SK-N-SH treated with all-trans-retinoic acid at 6 μM for 48 hours (cell line): ENCODE measurements at regions not wholly inside any gene's neighbourhood (a gene's known extent, or its start where the extent isn't known, plus 50 kb on each side); places are given as distances from the start of the nearest gene placed in this dataset.

Experiments used
- ATAC-seq: fragments of 200-7000 bp; cut with Tn5 transposase; 3 replicates; pipeline ENCODE4 v1.9.1; 2020; ENCODE audit warnings: mild to moderate bottlenecking, moderate library complexity
- ARNTL ChIP-seq: fragments of 450-650 bp; formaldehyde crosslinking; IDR thresholded peaks from 2 replicates; pipeline ENCODE4 v1.5.0; 2020; ENCODE audit warnings: low read depth, mild to moderate bottlenecking, moderate library complexity, borderline replicate concordance
- BACH2 ChIP-seq: fragments of 250-450 bp; sonication (Bioruptor Pico); IDR thresholded peaks from 2 replicates; pipeline ENCODE4 v1.9.0; 2021; ENCODE audit warnings: mild to moderate bottlenecking, borderline replicate concordance
- CSDC2 ChIP-seq: fragments of 250-450 bp; sonication (Bioruptor Pico); IDR thresholded peaks from 2 replicates; pipeline ENCODE4 v1.5.0; 2020; ENCODE audit warnings: mild to moderate bottlenecking, moderate library complexity
- ESRRG ChIP-seq: fragments of 250-450 bp; sonication (Bioruptor Pico); IDR thresholded peaks from 2 replicates; pipeline ENCODE4 v1.6.1; 2021; ENCODE audit warnings: mild to moderate bottlenecking
- GLIS3 ChIP-seq: fragments of 250-450 bp; sonication (Bioruptor Pico); IDR thresholded peaks from 2 replicates; pipeline ENCODE4 v1.5.0; 2020; ENCODE audit warnings: mild to moderate bottlenecking, moderate library complexity
- ISL1 ChIP-seq: fragments of 250-450 bp; sonication (Bioruptor Pico); IDR thresholded peaks from 2 replicates; pipeline ENCODE4 v2.1.2; 2022; ENCODE audit warnings: mild to moderate bottlenecking, moderate library complexity
- OSR1 ChIP-seq: fragments of 250-450 bp; sonication (Bioruptor Pico); IDR thresholded peaks from 2 replicates; pipeline ENCODE4 v1.8.0; 2022; ENCODE audit warnings: moderate library complexity, mild to moderate bottlenecking, inconsistent platforms
- PPARA ChIP-seq: fragments of 250-450 bp; sonication (Bioruptor Pico); IDR thresholded peaks from 2 replicates; pipeline ENCODE4 v1.5.0; 2020; ENCODE audit warnings: mild to moderate bottlenecking, borderline replicate concordance
- RARB ChIP-seq: fragments of 250-450 bp; sonication (Bioruptor Pico); IDR thresholded peaks from 2 replicates; pipeline ENCODE4 v1.8.0; 2021; ENCODE audit warnings: mild to moderate bottlenecking, moderate library complexity
- SNAI2 ChIP-seq: fragments of 250-450 bp; sonication (Bioruptor Pico); IDR thresholded peaks from 2 replicates; pipeline ENCODE4 v1.5.0; 2020; ENCODE audit warnings: mild to moderate bottlenecking, moderate library complexity
- TCF4 ChIP-seq: fragments of 250-450 bp; sonication (Bioruptor Pico); IDR thresholded peaks from 2 replicates; pipeline ENCODE4 v1.8.0; 2021; ENCODE audit warnings: mild to moderate bottlenecking, moderate library complexity, borderline replicate concordance
- TOX ChIP-seq: fragments of 250-450 bp; sonication (Bioruptor Pico); IDR thresholded peaks from 2 replicates; pipeline ENCODE4 v1.8.0; 2021; ENCODE audit warnings: mild to moderate bottlenecking, moderate library complexity, borderline replicate concordance
- ZC3H10 ChIP-seq: fragments of 250-450 bp; sonication (Bioruptor Pico); IDR thresholded peaks from 2 replicates; pipeline ENCODE4 v1.5.1; 2021; ENCODE audit warnings: mild to moderate bottlenecking, moderate library complexity
- ZFP3 ChIP-seq: fragments of 250-450 bp; sonication (Bioruptor Pico); IDR thresholded peaks from 2 replicates; pipeline ENCODE4 v1.5.0; 2020; ENCODE audit warnings: mild to moderate bottlenecking, moderate library complexity
- ZFP30 ChIP-seq: fragments of 450-650 bp; formaldehyde crosslinking; IDR thresholded peaks from 2 replicates; pipeline ENCODE4 v1.5.0; 2022; ENCODE audit warnings: mild to moderate bottlenecking, moderate library complexity
- ZNF565 ChIP-seq: fragments of 450-650 bp; formaldehyde crosslinking; conservative IDR thresholded peaks from 2 replicates; pipeline ENCODE4 v1.5.0; 2020; ENCODE audit warnings: low read depth, mild to moderate bottlenecking, moderate library complexity
- ZNF70 ChIP-seq: fragments of 450-650 bp; formaldehyde crosslinking; IDR thresholded peaks from 2 replicates; pipeline ENCODE4 v1.5.0; 2020; ENCODE audit warnings: mild to moderate bottlenecking, moderate library complexity
- ZNF8 ChIP-seq: fragments of 450-650 bp; formaldehyde crosslinking; IDR thresholded peaks from 2 replicates; pipeline ENCODE4 v1.5.0; 2020; ENCODE audit warnings: mild to moderate bottlenecking, moderate library complexity
- TF ChIP-seq, protein P1 (sequence below): fragments of 250-450 bp; sonication (Bioruptor Pico); IDR thresholded peaks from 2 replicates; pipeline ENCODE4 v1.5.1; 2021; ENCODE audit warnings: mild to moderate bottlenecking, moderate library complexity
- TF ChIP-seq, protein P2 (sequence below): fragments of 250-450 bp; sonication (Bioruptor Pico); IDR thresholded peaks from 2 replicates; pipeline ENCODE4 v1.8.0; 2021; ENCODE audit warnings: low read depth, mild to moderate bottlenecking, moderate library complexity, borderline replicate concordance
- TF ChIP-seq, protein P3 (sequence below): fragments of 250-450 bp; sonication (Bioruptor Pico); IDR thresholded peaks from 2 replicates; pipeline ENCODE4 v1.8.0; 2020; ENCODE audit warnings: mild to moderate bottlenecking, moderate library complexity, borderline replicate concordance
- TF ChIP-seq, protein P4 (sequence below): fragments of 250-450 bp; sonication (Bioruptor Pico); IDR thresholded peaks from 2 replicates; pipeline ENCODE4 v1.5.1; 2020; ENCODE audit warnings: low read depth, mild to moderate bottlenecking, moderate library complexity

DNA sequence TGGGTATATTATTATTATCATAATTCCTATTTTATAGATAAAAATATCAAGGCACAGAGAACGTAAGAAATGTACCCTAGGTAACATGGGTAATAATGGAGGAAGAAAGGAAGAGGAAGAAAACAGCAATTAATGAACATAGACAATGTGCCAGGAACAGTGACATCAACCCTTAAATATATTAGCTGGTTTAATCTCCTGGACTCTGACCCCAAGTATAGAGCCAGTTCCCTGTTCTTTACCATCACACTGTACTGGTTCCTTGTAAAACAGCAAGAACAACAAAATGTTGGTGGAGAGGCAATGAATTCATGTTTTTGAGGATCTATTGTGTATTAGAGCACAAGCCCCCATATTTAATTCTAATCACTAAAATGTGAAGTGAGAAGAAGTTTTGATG lies 192.1 kb downstream of the SMC2 start (continued):
- no peak for TF ChIP-seq ESRRG (CRISPR knock-in tag)
- TF ChIP-seq ZC3H10 (CRISPR knock-in tag), result no peak
- TF ChIP-seq ZFP30 (CRISPR knock-in tag), result no peak
- no peak for TF ChIP-seq ZNF8
- TF ChIP-seq GLIS3 (CRISPR knock-in tag), result no peak

DNA sequence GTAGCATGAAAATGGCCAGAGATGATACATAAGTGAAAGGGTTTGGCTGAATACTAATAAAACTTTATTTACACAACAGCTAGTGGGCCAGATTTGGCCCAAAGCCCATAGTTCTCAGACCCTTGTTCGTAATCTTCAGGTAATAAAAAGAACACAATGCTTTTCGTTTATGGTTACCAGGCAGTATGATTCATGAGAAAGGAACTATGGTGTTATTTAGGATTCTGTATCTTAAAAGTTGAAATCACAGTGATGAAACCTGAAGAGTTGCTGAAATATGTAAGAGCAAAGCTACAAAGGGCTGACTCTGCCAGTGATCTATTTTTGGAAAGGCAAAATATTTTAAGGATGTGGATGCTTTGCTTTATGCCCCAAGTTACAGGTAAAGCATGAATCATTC lies 192.7 kb downstream of the SMC2 start:
- peak; percentile 35; the same call in 1 of the 2 replicates for TF ChIP-seq ISL1 (CRISPR knock-in tag)
- no peak for TF ChIP-seq ZNF70
- ATAC-seq, result peak; percentile 37; the same call in 2 of the 3 replicates

DNA sequence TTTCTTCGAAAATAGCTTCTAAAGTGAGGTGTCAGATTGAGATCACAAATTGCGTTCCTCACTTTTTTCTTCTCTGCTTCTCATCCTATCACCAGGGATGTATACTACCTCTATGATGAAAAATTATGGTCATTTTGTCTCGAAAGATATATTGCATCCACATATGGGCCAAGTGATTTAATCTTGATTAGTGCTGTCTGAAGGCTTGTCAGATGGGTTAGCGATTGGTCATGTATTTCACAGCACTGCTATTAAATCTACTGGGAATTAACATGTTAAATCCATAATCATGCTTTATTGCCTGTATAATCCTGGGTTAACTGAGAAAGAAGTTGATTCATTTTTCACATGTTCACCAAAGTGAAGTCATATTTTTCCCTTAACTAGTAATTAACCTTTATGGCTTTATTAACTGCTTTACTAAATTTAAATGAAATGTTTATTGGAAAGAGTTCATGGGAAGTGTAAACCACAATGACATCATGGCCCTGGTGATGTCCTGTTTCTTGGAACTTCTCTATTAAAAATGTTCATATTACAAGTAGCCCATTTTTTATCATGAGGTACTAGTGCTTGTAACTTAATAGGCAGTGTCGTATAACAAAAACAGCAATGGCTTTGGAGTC lies 193.3 kb downstream of the SMC2 start:
- no peak for TF ChIP-seq ZFP3
- TF ChIP-seq TOX (CRISPR knock-in tag), result no peak; the same call in 1 of the 2 replicates
- TF ChIP-seq CSDC2 (CRISPR knock-in tag), result no peak
- no peak for TF ChIP-seq ARNTL
- TF ChIP-seq, protein P1, sequence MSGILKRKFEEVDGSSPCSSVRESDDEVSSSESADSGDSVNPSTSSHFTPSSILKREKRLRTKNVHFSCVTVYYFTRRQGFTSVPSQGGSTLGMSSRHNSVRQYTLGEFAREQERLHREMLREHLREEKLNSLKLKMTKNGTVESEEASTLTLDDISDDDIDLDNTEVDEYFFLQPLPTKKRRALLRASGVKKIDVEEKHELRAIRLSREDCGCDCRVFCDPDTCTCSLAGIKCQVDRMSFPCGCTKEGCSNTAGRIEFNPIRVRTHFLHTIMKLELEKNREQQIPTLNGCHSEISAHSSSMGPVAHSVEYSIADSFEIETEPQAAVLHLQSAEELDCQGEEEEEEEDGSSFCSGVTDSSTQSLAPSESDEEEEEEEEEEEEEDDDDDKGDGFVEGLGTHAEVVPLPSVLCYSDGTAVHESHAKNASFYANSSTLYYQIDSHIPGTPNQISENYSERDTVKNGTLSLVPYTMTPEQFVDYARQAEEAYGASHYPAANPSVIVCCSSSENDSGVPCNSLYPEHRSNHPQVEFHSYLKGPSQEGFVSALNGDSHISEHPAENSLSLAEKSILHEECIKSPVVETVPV (CRISPR knock-in tag), result no peak
- no peak for TF ChIP-seq BACH2 (CRISPR knock-in tag)
- no peak; the same call in none of the 2 replicates for TF ChIP-seq ZC3H10 (CRISPR knock-in tag)
- no peak for TF ChIP-seq ZNF565 (CRISPR knock-in tag)
- TF ChIP-seq, protein P2, sequence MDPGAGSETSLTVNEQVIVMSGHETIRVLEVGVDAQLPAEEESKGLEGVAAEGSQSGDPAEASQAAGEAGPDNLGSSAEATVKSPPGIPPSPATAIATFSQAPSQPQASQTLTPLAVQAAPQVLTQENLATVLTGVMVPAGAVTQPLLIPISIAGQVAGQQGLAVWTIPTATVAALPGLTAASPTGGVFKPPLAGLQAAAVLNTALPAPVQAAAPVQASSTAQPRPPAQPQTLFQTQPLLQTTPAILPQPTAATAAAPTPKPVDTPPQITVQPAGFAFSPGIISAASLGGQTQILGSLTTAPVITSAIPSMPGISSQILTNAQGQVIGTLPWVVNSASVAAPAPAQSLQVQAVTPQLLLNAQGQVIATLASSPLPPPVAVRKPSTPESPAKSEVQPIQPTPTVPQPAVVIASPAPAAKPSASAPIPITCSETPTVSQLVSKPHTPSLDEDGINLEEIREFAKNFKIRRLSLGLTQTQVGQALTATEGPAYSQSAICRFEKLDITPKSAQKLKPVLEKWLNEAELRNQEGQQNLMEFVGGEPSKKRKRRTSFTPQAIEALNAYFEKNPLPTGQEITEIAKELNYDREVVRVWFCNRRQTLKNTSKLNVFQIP (CRISPR knock-in tag), result no peak
- TF ChIP-seq, all 23 proteins: peak for 0
- ATAC-seq, result peak; percentile 37; the same call in 2 of the 3 replicates

DNA sequence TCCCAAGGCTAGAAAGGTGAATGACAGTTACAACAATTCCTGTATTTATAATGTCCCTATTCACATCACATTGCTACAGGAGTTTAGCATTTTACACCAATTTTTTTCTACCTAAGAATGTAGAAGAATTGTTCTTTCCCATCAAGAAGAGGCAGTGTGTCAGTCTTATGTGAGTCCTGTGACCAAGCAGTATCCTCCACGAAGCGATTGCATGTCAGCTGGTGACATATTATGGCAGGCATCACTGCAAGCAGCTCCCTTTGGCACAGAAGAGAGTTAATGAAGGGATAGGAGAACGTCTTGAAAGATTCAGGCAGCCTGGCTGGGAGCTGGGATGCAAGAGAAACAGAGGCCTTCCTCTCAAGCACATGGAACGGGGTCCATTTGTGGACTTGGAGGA lies 199.8 kb downstream of the SMC2 start:
- TF ChIP-seq, protein P1 (CRISPR knock-in tag), result no peak
- TF ChIP-seq SNAI2 (no peak), GLIS3 (CRISPR knock-in tag) (no peak), ISL1 (CRISPR knock-in tag) (no peak), TCF4 (CRISPR knock-in tag) (no peak), OSR1 (CRISPR knock-in tag) (no peak), CSDC2 (CRISPR knock-in tag) (no peak), ZFP30 (CRISPR knock-in tag) (no peak), ZNF565 (CRISPR knock-in tag) (no peak), ESRRG (CRISPR knock-in tag) (no peak), TOX (CRISPR knock-in tag) (no peak), BACH2 (CRISPR knock-in tag) (no peak), ZFP3 (no peak), RARB (CRISPR knock-in tag) (no peak), ZNF70 (no peak), ZNF8 (no peak), PPARA (CRISPR knock-in tag) (no peak)
- TF ChIP-seq, protein P3, sequence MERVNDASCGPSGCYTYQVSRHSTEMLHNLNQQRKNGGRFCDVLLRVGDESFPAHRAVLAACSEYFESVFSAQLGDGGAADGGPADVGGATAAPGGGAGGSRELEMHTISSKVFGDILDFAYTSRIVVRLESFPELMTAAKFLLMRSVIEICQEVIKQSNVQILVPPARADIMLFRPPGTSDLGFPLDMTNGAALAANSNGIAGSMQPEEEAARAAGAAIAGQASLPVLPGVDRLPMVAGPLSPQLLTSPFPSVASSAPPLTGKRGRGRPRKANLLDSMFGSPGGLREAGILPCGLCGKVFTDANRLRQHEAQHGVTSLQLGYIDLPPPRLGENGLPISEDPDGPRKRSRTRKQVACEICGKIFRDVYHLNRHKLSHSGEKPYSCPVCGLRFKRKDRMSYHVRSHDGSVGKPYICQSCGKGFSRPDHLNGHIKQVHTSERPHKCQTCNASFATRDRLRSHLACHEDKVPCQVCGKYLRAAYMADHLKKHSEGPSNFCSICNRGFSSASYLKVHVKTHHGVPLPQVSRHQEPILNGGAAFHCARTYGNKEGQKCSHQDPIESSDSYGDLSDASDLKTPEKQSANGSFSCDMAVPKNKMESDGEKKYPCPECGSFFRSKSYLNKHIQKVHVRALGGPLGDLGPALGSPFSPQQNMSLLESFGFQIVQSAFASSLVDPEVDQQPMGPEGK, result no peak
- TF ChIP-seq, protein P2 (CRISPR knock-in tag), result no peak
- TF ChIP-seq, protein P4, sequence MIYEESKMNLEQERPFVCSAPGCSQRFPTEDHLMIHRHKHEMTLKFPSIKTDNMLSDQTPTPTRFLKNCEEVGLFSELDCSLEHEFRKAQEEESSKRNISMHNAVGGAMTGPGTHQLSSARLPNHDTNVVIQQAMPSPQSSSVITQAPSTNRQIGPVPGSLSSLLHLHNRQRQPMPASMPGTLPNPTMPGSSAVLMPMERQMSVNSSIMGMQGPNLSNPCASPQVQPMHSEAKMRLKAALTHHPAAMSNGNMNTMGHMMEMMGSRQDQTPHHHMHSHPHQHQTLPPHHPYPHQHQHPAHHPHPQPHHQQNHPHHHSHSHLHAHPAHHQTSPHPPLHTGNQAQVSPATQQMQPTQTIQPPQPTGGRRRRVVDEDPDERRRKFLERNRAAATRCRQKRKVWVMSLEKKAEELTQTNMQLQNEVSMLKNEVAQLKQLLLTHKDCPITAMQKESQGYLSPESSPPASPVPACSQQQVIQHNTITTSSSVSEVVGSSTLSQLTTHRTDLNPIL (CRISPR knock-in tag), result no peak
- TF ChIP-seq, all 23 proteins: peak for 0
- no peak for ATAC-seq
